ENCODE measurements at regions not wholly inside any gene's neighbourhood (a gene's known extent, or its start where the extent isn't known, plus 50 kb on each side); places are given as distances from the start of the nearest gene placed in this dataset.
A peak's percentile ranks its signal among the peaks of the same experiment; 100 is the strongest.

DNA sequence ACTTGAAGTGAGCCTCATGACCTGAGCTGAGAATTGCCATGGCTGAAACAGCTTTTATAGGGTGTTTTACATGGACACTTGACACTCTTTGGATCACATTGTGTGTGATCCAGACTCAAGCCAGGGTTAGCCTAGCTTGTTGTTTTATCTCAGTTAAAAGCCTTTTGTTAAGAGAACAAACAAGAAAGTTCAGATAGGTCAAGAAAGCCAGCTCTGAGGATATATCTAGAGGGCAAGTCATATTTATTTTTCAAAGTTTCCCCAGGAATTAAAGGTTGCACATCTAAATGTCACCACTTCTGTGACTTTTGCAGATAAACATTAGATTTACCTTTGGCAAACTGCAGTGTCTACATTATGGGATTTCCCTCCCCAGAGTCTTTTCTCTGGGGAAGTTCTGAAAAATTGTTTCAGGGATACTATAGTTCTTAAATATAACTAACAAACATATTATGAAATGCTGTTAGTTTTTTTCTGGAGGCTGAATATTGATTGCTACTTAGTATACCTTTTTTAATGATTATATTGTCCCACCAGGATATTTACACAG is 134.5 kb downstream of the C9orf152 start:
- Histone ChIP-seq H4K20me1 (ENCODE audit: insufficient read depth, low read length) (peaks cover 44% of the 10 kb centered on the region), H3K36me3 (ENCODE audit: insufficient read depth, low read length) (peaks cover 12% of the 10 kb centered on the region), H2AFZ (ENCODE audit: low read length) (no peak overlapping the region), H3K4me3 (ENCODE audit: insufficient read depth, low read length) (no peak overlapping the region), H3K9me3 (ENCODE audit: low read depth, low read length) (no peaks in the 10 kb centered on the region), H3K27me3 (ENCODE audit: insufficient read depth, low read length) (no peaks in the 10 kb centered on the region), H3K4me1 (ENCODE audit: insufficient read depth, low read length) (peaks cover 50% of the 10 kb centered on the region), H3K4me2 (ENCODE audit: insufficient read depth, low read length) (no peak overlapping the region), H3K27ac (ENCODE audit: low read depth, low read length) (peak overlapping the region; percentile 94), H3K79me2 (ENCODE audit: insufficient read depth, low read length) (peaks cover 95% of the 10 kb centered on the region)
- no peak for DNase-seq (ENCODE audit: insufficient read length, low spot score, missing footprints)
- TF ChIP-seq, protein P1, sequence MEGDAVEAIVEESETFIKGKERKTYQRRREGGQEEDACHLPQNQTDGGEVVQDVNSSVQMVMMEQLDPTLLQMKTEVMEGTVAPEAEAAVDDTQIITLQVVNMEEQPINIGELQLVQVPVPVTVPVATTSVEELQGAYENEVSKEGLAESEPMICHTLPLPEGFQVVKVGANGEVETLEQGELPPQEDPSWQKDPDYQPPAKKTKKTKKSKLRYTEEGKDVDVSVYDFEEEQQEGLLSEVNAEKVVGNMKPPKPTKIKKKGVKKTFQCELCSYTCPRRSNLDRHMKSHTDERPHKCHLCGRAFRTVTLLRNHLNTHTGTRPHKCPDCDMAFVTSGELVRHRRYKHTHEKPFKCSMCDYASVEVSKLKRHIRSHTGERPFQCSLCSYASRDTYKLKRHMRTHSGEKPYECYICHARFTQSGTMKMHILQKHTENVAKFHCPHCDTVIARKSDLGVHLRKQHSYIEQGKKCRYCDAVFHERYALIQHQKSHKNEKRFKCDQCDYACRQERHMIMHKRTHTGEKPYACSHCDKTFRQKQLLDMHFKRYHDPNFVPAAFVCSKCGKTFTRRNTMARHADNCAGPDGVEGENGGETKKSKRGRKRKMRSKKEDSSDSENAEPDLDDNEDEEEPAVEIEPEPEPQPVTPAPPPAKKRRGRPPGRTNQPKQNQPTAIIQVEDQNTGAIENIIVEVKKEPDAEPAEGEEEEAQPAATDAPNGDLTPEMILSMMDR (IDR thresholded peaks at IDR 0.05; ENCODE audit: extremely low read depth, low read depth, low read length), result no peak

GRCh38 chr9:110076894-110077725 is 130.8 kb downstream of the C9orf152 start:
- Histone ChIP-seq H3K9me3 (ENCODE audit: low read depth, low read length) (no peaks in the 10 kb centered on the region), H3K4me2 (ENCODE audit: insufficient read depth, low read length) (peak overlapping the region; percentile 9), H4K20me1 (ENCODE audit: insufficient read depth, low read length) (peaks cover 61% of the 10 kb centered on the region), H3K4me1 (ENCODE audit: insufficient read depth, low read length) (peaks cover 41% of the 10 kb centered on the region), H3K27me3 (ENCODE audit: insufficient read depth, low read length) (no peaks in the 10 kb centered on the region), H3K79me2 (ENCODE audit: insufficient read depth, low read length) (peaks cover 97% of the 10 kb centered on the region), H3K4me3 (ENCODE audit: insufficient read depth, low read length) (no peak overlapping the region), H3K36me3 (ENCODE audit: insufficient read depth, low read length) (peaks cover 6% of the 10 kb centered on the region), H3K27ac (ENCODE audit: low read depth, low read length) (peak overlapping the region; percentile 65), H2AFZ (ENCODE audit: low read length) (no peak overlapping the region)
- no peak for DNase-seq (ENCODE audit: insufficient read length, low spot score, missing footprints)
- TF ChIP-seq, protein P1 (IDR thresholded peaks at IDR 0.05; ENCODE audit: extremely low read depth, low read depth, low read length), result no peak

DNA sequence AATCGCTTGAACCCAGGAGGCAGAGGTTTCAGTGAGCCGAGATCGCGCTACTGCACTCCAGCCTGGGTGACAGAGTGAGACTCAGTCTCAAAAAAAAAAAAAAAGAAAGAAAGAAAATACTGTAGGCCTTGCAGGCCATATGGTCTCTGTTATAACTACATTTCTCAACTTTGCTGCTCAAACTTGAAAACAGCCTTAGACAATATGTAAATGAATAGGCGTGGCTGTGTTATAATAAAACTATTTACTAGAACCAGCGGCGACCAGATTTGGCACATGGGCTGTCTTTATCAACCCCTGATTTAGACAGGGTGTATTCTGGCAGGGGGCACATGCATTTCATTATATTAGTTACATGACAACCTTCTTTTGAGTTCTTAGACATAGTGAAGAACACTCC is 130.0 kb downstream of the C9orf152 start:
- Histone ChIP-seq H3K4me1 (ENCODE audit: insufficient read depth, low read length) (peaks cover 34% of the 10 kb centered on the region), H3K4me2 (ENCODE audit: insufficient read depth, low read length) (no peak overlapping the region)

GRCh38 chr9:110078604-110079003 is 129.4 kb downstream of the C9orf152 start:
- peaks cover 5% of the 10 kb centered on the region for H3K36me3 ChIP-seq (ENCODE audit: insufficient read depth, low read length)
- TF ChIP-seq, protein P1 (IDR thresholded peaks at IDR 0.05; ENCODE audit: extremely low read depth, low read depth, low read length), result no peak
- no peaks in the 10 kb centered on the region for H3K27me3 ChIP-seq (ENCODE audit: insufficient read depth, low read length)
- H4K20me1 ChIP-seq (ENCODE audit: insufficient read depth, low read length), result peaks cover 54% of the 10 kb centered on the region
- no peak overlapping the region for H2AFZ ChIP-seq (ENCODE audit: low read length)
- no peak overlapping the region for H3K4me3 ChIP-seq (ENCODE audit: insufficient read depth, low read length)
- H3K4me2 ChIP-seq (ENCODE audit: insufficient read depth, low read length), result no peak overlapping the region
- H3K27ac ChIP-seq (ENCODE audit: low read depth, low read length), result no peak overlapping the region
- DNase-seq (ENCODE audit: insufficient read length, low spot score, missing footprints), result no peak
- peaks cover 29% of the 10 kb centered on the region for H3K4me1 ChIP-seq (ENCODE audit: insufficient read depth, low read length)
- H3K79me2 ChIP-seq (ENCODE audit: insufficient read depth, low read length), result peaks cover 97% of the 10 kb centered on the region
- H3K9me3 ChIP-seq (ENCODE audit: low read depth, low read length), result no peaks in the 10 kb centered on the region

More for the DNA sequence above, 130.0 kb downstream of the C9orf152 start:
- Histone ChIP-seq H3K27ac (ENCODE audit: low read depth, low read length) (no peak overlapping the region), H3K36me3 (ENCODE audit: insufficient read depth, low read length) (peaks cover 5% of the 10 kb centered on the region), H2AFZ (ENCODE audit: low read length) (no peak overlapping the region), H3K79me2 (ENCODE audit: insufficient read depth, low read length) (peaks cover 97% of the 10 kb centered on the region), H3K9me3 (ENCODE audit: low read depth, low read length) (no peaks in the 10 kb centered on the region), H3K4me3 (ENCODE audit: insufficient read depth, low read length) (no peak overlapping the region), H3K27me3 (ENCODE audit: insufficient read depth, low read length) (no peaks in the 10 kb centered on the region), H4K20me1 (ENCODE audit: insufficient read depth, low read length) (peaks cover 59% of the 10 kb centered on the region)
- no peak for DNase-seq (ENCODE audit: insufficient read length, low spot score, missing footprints)
- TF ChIP-seq, protein P1 (IDR thresholded peaks at IDR 0.05; ENCODE audit: extremely low read depth, low read depth, low read length), result no peak
